ENCODE measurements at regions not wholly inside any gene's neighbourhood (a gene's known extent, or its start where the extent isn't known, plus 50 kb on each side); places are given as distances from the start of the nearest gene placed in this dataset.
A peak's percentile ranks its signal among the peaks of the same experiment; 100 is the strongest.

- TF ChIP-seq, protein P1, sequence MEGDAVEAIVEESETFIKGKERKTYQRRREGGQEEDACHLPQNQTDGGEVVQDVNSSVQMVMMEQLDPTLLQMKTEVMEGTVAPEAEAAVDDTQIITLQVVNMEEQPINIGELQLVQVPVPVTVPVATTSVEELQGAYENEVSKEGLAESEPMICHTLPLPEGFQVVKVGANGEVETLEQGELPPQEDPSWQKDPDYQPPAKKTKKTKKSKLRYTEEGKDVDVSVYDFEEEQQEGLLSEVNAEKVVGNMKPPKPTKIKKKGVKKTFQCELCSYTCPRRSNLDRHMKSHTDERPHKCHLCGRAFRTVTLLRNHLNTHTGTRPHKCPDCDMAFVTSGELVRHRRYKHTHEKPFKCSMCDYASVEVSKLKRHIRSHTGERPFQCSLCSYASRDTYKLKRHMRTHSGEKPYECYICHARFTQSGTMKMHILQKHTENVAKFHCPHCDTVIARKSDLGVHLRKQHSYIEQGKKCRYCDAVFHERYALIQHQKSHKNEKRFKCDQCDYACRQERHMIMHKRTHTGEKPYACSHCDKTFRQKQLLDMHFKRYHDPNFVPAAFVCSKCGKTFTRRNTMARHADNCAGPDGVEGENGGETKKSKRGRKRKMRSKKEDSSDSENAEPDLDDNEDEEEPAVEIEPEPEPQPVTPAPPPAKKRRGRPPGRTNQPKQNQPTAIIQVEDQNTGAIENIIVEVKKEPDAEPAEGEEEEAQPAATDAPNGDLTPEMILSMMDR (IDR thresholded peaks at IDR 0.05; ENCODE audit: low read depth, low read length, poor library complexity, severe bottlenecking), result no peak
- TF ChIP-seq EZH2phosphoT487 (IDR thresholded peaks at IDR 0.05; ENCODE audit: borderline replicate concordance, low read length), result no peak
Observed at GRCh38 chr15:47445723-47446392, 271.4 kb upstream of the SEMA6D start.

DNA sequence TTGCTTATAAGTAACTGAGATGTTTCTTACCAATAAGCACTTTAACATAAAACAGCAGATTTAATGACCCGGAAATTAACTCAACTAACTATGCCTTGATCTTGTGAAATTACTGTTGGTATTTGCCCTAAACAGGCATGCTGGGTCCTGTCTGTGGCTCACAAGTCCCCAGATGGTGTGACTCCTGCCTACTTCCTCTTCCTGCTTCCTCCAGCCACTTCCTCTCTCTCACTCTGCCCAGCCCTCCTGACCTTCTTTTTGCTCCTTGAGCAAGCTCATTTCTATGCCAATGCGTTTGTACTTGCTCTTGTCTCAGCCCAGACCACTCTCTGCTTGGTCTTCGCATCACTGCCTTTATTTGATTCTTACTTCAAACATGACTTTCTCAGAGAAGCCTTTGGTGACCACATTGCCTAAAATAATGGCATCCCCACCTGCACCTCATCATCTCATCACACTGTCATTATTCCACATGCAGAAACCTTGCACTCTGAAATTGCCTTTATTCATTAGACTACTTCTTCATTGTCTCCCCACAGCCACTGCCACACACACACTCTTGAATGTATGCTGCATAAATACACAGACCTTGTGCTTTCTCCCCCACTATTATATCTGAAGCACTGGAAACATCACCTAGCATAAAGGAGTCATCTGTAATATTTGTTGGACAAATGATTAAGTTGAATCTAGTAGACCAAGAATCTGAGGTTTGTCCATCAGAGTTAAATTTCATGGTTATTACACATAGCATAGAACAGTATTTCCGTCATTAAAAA, 256.3 kb upstream of the SEMA6D start:
- TF ChIP-seq, protein P1 (IDR thresholded peaks at IDR 0.05; ENCODE audit: low read depth, low read length, poor library complexity, severe bottlenecking), result no peak
- TF ChIP-seq EZH2phosphoT487 (IDR thresholded peaks at IDR 0.05; ENCODE audit: borderline replicate concordance, low read length), result no peak
- Histone ChIP-seq H3K4me3 (ENCODE audit: low read length) (0 out of 2 replicates have a peak overlapping the region, but pooled peaks have one; percentile 8), H3K4me2 (ENCODE audit: low read length) (peak overlapping the region; percentile 33), H3K9me2 (replicated peaks; ENCODE audit: control insufficient read depth, low read length) (no peaks in the 10 kb centered on the region), H3K27me3 (ENCODE audit: control insufficient read depth, low read length) (no peaks in the 10 kb centered on the region), H3F3A (ENCODE audit: control insufficient read depth, insufficient read depth) (no peaks in the 10 kb centered on the region), H4K20me1 (ENCODE audit: control insufficient read depth, insufficient read depth, low read depth, low read length) (no peaks in the 10 kb centered on the region), H3K27ac (ENCODE audit: low read depth, low read length) (no peak overlapping the region), H3K4me1 (ENCODE audit: control insufficient read depth, low read length) (peaks cover 8% of the 10 kb centered on the region), H3K36me3 (ENCODE audit: control insufficient read depth, low read length) (no peaks in the 10 kb centered on the region), H3K79me2 (ENCODE audit: control insufficient read depth, low read length) (no peaks in the 10 kb centered on the region), H3K9me3 (ENCODE audit: control insufficient read depth, insufficient read depth, low read length) (peaks cover 9% of the 10 kb centered on the region; the same call in 1 of the 2 replicates)

More at GRCh38 chr15:47445723-47446392, 271.4 kb upstream of the SEMA6D start:
- Histone ChIP-seq H3K4me2 (ENCODE audit: low read length) (no peak overlapping the region), H3K36me3 (ENCODE audit: control insufficient read depth, low read length) (no peaks in the 10 kb centered on the region), H3K9me3 (ENCODE audit: control insufficient read depth, insufficient read depth, low read length) (no peaks in the 10 kb centered on the region), H3K4me3 (ENCODE audit: low read length) (no peak overlapping the region), H3F3A (ENCODE audit: control insufficient read depth, insufficient read depth) (no peaks in the 10 kb centered on the region), H3K79me2 (ENCODE audit: control insufficient read depth, low read length) (no peaks in the 10 kb centered on the region), H3K27me3 (ENCODE audit: control insufficient read depth, low read length) (no peaks in the 10 kb centered on the region), H3K4me1 (ENCODE audit: control insufficient read depth, low read length) (no peaks in the 10 kb centered on the region), H3K9me2 (replicated peaks; ENCODE audit: control insufficient read depth, low read length) (no peaks in the 10 kb centered on the region), H3K27ac (ENCODE audit: low read depth, low read length) (no peak overlapping the region), H4K20me1 (ENCODE audit: control insufficient read depth, insufficient read depth, low read depth, low read length) (no peaks in the 10 kb centered on the region)

DNA sequence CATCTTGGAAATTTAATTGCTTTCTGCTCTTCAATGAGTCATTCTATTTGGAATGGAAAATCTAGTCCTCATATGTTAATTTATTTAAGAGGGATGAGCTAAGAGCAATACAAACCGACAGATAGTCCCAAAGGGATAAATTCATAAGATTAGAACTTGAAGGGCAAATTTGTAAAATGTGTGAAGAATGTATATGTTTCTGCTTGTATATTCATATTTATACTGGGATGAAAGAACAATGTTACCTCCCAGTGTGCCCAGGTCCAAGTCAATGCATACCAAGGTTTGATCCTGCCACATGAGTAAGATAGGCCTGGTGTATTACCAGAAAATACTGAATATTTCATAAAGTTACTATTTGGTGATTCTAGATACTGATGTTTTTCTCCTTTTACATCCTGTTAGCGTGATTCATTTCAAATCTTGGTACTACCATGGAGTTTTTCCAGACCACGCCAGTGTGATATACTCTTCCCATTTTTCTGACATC, 255.6 kb upstream of the SEMA6D start:
- TF ChIP-seq EZH2phosphoT487 (IDR thresholded peaks at IDR 0.05; ENCODE audit: borderline replicate concordance, low read length), result no peak
- TF ChIP-seq, protein P1 (IDR thresholded peaks at IDR 0.05; ENCODE audit: low read depth, low read length, poor library complexity, severe bottlenecking), result no peak
- no peaks in the 10 kb centered on the region for H3K36me3 ChIP-seq (ENCODE audit: control insufficient read depth, low read length)
- H3K4me1 ChIP-seq (ENCODE audit: control insufficient read depth, low read length), result peaks cover 8% of the 10 kb centered on the region
- no peak overlapping the region for H3K4me2 ChIP-seq (ENCODE audit: low read length)
- no peaks in the 10 kb centered on the region for H3F3A ChIP-seq (ENCODE audit: control insufficient read depth, insufficient read depth)
- H3K27me3 ChIP-seq (ENCODE audit: control insufficient read depth, low read length), result no peaks in the 10 kb centered on the region
- H3K9me3 ChIP-seq (ENCODE audit: control insufficient read depth, insufficient read depth, low read length), result peaks cover 9% of the 10 kb centered on the region; the same call in 1 of the 2 replicates
- no peak overlapping the region for H3K4me3 ChIP-seq (ENCODE audit: low read length)
- H3K9me2 ChIP-seq (replicated peaks; ENCODE audit: control insufficient read depth, low read length), result no peaks in the 10 kb centered on the region
- H4K20me1 ChIP-seq (ENCODE audit: control insufficient read depth, insufficient read depth, low read depth, low read length), result no peaks in the 10 kb centered on the region
- no peaks in the 10 kb centered on the region for H3K79me2 ChIP-seq (ENCODE audit: control insufficient read depth, low read length)
- H3K27ac ChIP-seq (ENCODE audit: low read depth, low read length), result no peak overlapping the region
